ENCODE measurements at regions not wholly inside any gene's neighbourhood (a gene's known extent, or its start where the extent isn't known, plus 50 kb on each side); places are given as distances from the start of the nearest gene placed in this dataset.

DNA sequence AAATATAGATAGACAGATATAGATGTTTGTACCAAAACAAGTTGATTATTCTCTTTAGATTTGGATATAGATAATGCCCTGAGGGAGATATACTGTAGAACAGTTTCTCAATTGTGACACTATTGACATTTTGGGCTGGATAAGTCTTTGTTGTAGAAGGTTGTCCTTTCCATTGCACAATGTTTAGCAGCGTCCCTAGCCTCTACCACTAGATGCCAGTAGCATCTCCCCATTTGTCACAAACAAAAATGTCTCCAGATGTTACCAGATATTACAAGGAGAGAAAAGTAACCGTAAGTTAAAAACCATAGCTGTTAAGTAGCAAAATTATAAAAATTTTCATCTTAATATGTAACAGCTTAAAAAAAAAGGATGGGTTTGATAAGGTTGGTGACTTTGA lies 2595.3 kb downstream of the ARAP2 start:
- TF ChIP-seq POLR2AphosphoS5 (IDR thresholded peaks at IDR 0.05), result no peak
- TF ChIP-seq, protein P1, sequence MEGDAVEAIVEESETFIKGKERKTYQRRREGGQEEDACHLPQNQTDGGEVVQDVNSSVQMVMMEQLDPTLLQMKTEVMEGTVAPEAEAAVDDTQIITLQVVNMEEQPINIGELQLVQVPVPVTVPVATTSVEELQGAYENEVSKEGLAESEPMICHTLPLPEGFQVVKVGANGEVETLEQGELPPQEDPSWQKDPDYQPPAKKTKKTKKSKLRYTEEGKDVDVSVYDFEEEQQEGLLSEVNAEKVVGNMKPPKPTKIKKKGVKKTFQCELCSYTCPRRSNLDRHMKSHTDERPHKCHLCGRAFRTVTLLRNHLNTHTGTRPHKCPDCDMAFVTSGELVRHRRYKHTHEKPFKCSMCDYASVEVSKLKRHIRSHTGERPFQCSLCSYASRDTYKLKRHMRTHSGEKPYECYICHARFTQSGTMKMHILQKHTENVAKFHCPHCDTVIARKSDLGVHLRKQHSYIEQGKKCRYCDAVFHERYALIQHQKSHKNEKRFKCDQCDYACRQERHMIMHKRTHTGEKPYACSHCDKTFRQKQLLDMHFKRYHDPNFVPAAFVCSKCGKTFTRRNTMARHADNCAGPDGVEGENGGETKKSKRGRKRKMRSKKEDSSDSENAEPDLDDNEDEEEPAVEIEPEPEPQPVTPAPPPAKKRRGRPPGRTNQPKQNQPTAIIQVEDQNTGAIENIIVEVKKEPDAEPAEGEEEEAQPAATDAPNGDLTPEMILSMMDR (IDR thresholded peaks at IDR 0.05), result peak in 1 of 3 donors; percentile 13
- TF ChIP-seq POLR2A (IDR thresholded peaks at IDR 0.05), result no peak
